HCT116 (cell line): ENCODE measurements at regions not wholly inside any gene's neighbourhood (a gene's known extent, or its start where the extent isn't known, plus 50 kb on each side); places are given as distances from the start of the nearest gene placed in this dataset.

Experiments used
- ATAC-seq: fragments of 200-7000 bp; cut with Tn5 transposase; 2 replicates; pipeline ENCODE4 v1.9.1; 2020; ENCODE audit warnings: mild to moderate bottlenecking, moderate library complexity
- BruUV-seq: library from RNA; stranded (reverse); fragments of 400-500 nt; replicated peaks from 2 replicates; lab custom pipeline; 2021; lab: Mats Ljungman, UMichigan
- CTCF ChIA-PET: fragments of 300-600 bp; sonication (Branson Sonifier 250); formaldehyde crosslinking; loops from one replicate; lab custom pipeline; 2021; ENCODE audit warnings: antibody characterized with exemption; lab: Charles Lee
- POLR2A ChIA-PET: fragments of 300-600, 350-600 bp; sonication (Branson Sonifier 250); formaldehyde crosslinking; loops from one replicate; lab custom pipeline; 2021; ENCODE audit warnings: antibody characterized with exemption; lab: Charles Lee
- RAD21 ChIA-PET, 2 experiments: fragments of 300-600 bp; sonication (Branson Sonifier 250); formaldehyde crosslinking; loops; one replicate each; lab custom pipeline; 2023; ENCODE audit warnings: low total read pairs in 2 of 2; ENCODE audit not compliant: uncharacterized antibody in 2 of 2, unreplicated experiment in 2 of 2, low non-redundant PET in 1 of 2; lab: Charles Lee
- DNase-seq: peaks from one replicate; pipeline ENCODE4 v3.0.0-alpha.2; 2010; ENCODE audit warnings: low read depth, low spot score
- H2AFZ ChIP-seq: fragments of 200-600 bp; shearing (Covaris generic), sonication (generic); 2 replicates; pipeline ENCODE4 v1.6.1; 2017; ENCODE audit warnings: low read depth, mixed run types, mixed read lengths, antibody characterized with exemption, low read length; ENCODE audit not compliant: poor library complexity, severe bottlenecking
- H3K27ac ChIP-seq: 2 replicates; pipeline ENCODE4 v1.5.1; 2012; ENCODE audit warnings: low read depth, low read length
- H3K27me3 ChIP-seq: fragments of 200-600 bp; sonication (generic); 2 replicates; pipeline ENCODE4 v1.6.1; 2016; ENCODE audit warnings: mixed run types, low read length, mixed read lengths; ENCODE audit not compliant: insufficient read depth
- H3K36me3 ChIP-seq, 2 experiments: fragments of 200-500 bp in 1 of 2; fragments of 200-600 bp in 1 of 2; sonication (Bioruptor generic) in 1 of 2; sonication (generic) in 1 of 2; 2 replicates each; pipeline versions ENCODE4 v1.5.1 to v1.6.1; 2014 to 2016; ENCODE audit warnings: low read length in 2 of 2, inconsistent platforms in 1 of 2, mixed read lengths in 1 of 2, mixed run types in 1 of 2; ENCODE audit not compliant: insufficient read depth in 2 of 2, control insufficient read depth in 1 of 2
- H3K4me1 ChIP-seq, 2 experiments: fragments of 200-600 bp in 1 of 2; sonication (generic) in 1 of 2; 2 replicates each; pipeline versions ENCODE4 v1.5.1 to v1.6.1; 2012 to 2017; ENCODE audit warnings: low read length in 2 of 2, inconsistent platforms in 1 of 2, mild to moderate bottlenecking in 1 of 2, mixed read lengths in 1 of 2, mixed run types in 1 of 2, moderate library complexity in 1 of 2; ENCODE audit not compliant: insufficient read depth in 2 of 2, control insufficient read depth in 1 of 2
- H3K4me2 ChIP-seq: fragments of 200-600 bp; sonication (generic); 2 replicates; pipeline ENCODE4 v1.6.1; 2017; ENCODE audit warnings: mixed run types, low read length, mixed read lengths
- H3K4me3 ChIP-seq, 2 experiments: fragments of 200-600 bp in 1 of 2; sonication (generic) in 1 of 2; replicated peaks in 1 of 2; 2 replicates each; pipeline ENCODE4 v1.5.1; 2011 to 2016; ENCODE audit warnings: low read length in 2 of 2, control low read depth in 1 of 2, low read depth in 1 of 2, mild to moderate bottlenecking in 1 of 2, mixed read lengths in 1 of 2, mixed run types in 1 of 2
- H3K79me2 ChIP-seq: fragments of 200-600 bp; sonication (generic); 2 replicates; pipeline ENCODE4 v1.6.1; 2017; ENCODE audit warnings: mild to moderate bottlenecking, mixed run types, low read length, moderate library complexity, mixed read lengths; ENCODE audit not compliant: insufficient read depth
- H3K9ac ChIP-seq: fragments of 200-600 bp; sonication (generic); 2 replicates; pipeline ENCODE4 v1.6.1; 2016; ENCODE audit warnings: low read length, mixed read lengths
- H3K9me2 ChIP-seq: fragments of 200-600 bp; sonication (generic), shearing (Covaris generic); 2 replicates; pipeline ENCODE4 v1.6.1; 2017; ENCODE audit warnings: mixed run types, mild to moderate bottlenecking, moderate library complexity; ENCODE audit not compliant: insufficient read depth
- H3K9me3 ChIP-seq, 2 experiments: fragments of 200-500 bp in 1 of 2; fragments of 200-600 bp in 1 of 2; sonication (Bioruptor generic) in 1 of 2; sonication (generic) in 1 of 2; 2 replicates each; pipeline ENCODE4 v1.6.1; 2014 to 2017; ENCODE audit warnings: low read length in 2 of 2, mixed read lengths in 2 of 2, inconsistent platforms in 1 of 2, low read depth in 1 of 2, mild to moderate bottlenecking in 1 of 2, mixed run types in 1 of 2, moderate library complexity in 1 of 2; ENCODE audit not compliant: control insufficient read depth in 1 of 2, insufficient read depth in 1 of 2
- H4K20me1 ChIP-seq: fragments of 200-600 bp; sonication (generic), shearing (Covaris generic); 2 replicates; pipeline ENCODE4 v1.6.1; 2017; ENCODE audit warnings: mixed run types, mild to moderate bottlenecking, moderate library complexity; ENCODE audit not compliant: insufficient read depth
- ATF3 ChIP-seq: IDR thresholded peaks from 2 replicates; pipeline ENCODE4 v1.6.1; 2012
- CBX3 ChIP-seq: IDR thresholded peaks from 2 replicates; pipeline ENCODE4 v1.6.1; 2012; ENCODE audit warnings: low read depth
- CEBPB ChIP-seq: IDR thresholded peaks from 2 replicates; pipeline ENCODE4 v1.6.1; 2012; ENCODE audit warnings: low read depth
- EGR1 ChIP-seq: IDR thresholded peaks from 2 replicates; pipeline ENCODE4 v1.6.1; 2012; ENCODE audit warnings: low read depth
- EZH2 ChIP-seq: fragments of 200-600 bp; sonication (generic); IDR thresholded peaks from 2 replicates; pipeline ENCODE4 v1.6.1; 2017; ENCODE audit warnings: antibody characterized with exemption, mixed run types
- EZH2phosphoT487 ChIP-seq: fragments of 200-600 bp; IDR thresholded peaks from 2 replicates; pipeline ENCODE4 v1.6.1; 2018; ENCODE audit warnings: antibody characterized with exemption, borderline replicate concordance
- FOSL1 ChIP-seq: IDR thresholded peaks from 2 replicates; pipeline ENCODE4 v1.6.1; 2012; ENCODE audit warnings: low read depth
- MAX ChIP-seq: IDR thresholded peaks from 2 replicates; pipeline ENCODE4 v1.6.1; 2012
- POLR2A ChIP-seq: IDR thresholded peaks from 2 replicates; pipeline ENCODE4 v1.7.0; 2011; ENCODE audit warnings: borderline replicate concordance; ENCODE audit not compliant: insufficient read depth, insufficient read length; ENCODE audit errors: extremely low read depth
- POLR2AphosphoS5 ChIP-seq: IDR thresholded peaks from 2 replicates; pipeline ENCODE4 v1.6.1; 2011; ENCODE audit warnings: mild to moderate bottlenecking, low read depth, low read length, moderate library complexity
- RAD21 ChIP-seq: IDR thresholded peaks from 2 replicates; pipeline ENCODE4 v1.6.1; 2012; ENCODE audit warnings: low read depth, mild to moderate bottlenecking
- REST ChIP-seq: IDR thresholded peaks from 2 replicates; pipeline ENCODE4 v1.6.1; 2012; ENCODE audit warnings: low read depth
- SIN3A ChIP-seq: IDR thresholded peaks from 2 replicates; pipeline ENCODE4 v1.6.1; 2012; ENCODE audit warnings: low read depth
- SP1 ChIP-seq: IDR thresholded peaks from 2 replicates; pipeline ENCODE4 v1.6.1; 2012; ENCODE audit warnings: low read depth
- SRF ChIP-seq: IDR thresholded peaks from 2 replicates; pipeline ENCODE4 v1.6.1; 2012; ENCODE audit warnings: low read depth
- TCF7L2 ChIP-seq: IDR thresholded peaks from 2 replicates; pipeline ENCODE4 v1.7.0; 2011; ENCODE audit warnings: borderline replicate concordance, inconsistent platforms; ENCODE audit not compliant: insufficient read depth, insufficient read length; ENCODE audit errors: extremely low read depth
- ZBTB33 ChIP-seq: IDR thresholded peaks from 2 replicates; pipeline ENCODE4 v1.6.1; 2011; ENCODE audit warnings: mild to moderate bottlenecking, low read length, moderate library complexity; ENCODE audit not compliant: insufficient replicate concordance; ENCODE audit errors: extremely low read depth
- ZFX ChIP-seq: fragments of 450-650 bp; IDR thresholded peaks from 2 replicates; pipeline ENCODE4 v1.6.1; 2017
- ZNF274 ChIP-seq: fragments of 200-500 bp; sonication (Bioruptor generic); IDR thresholded peaks from 2 replicates; pipeline ENCODE4 v1.6.1; 2014; ENCODE audit warnings: mild to moderate bottlenecking, low read depth, low read length, inconsistent platforms
- intact Hi-C: fragments of 100-400 bp; cut with micrococcal nuclease; formaldehyde crosslinking; loops from 2 replicates; pipeline ENCODE4 v1.10.0; 2022

GRCh38 chr20:53677447-53678314, 84.0 kb upstream of the ZNF217 start:
- RAD21 ChIA-PET = no interaction called here
- Histone ChIP-seq H3K4me3 (no peak overlapping the region), H2AFZ (peak overlapping the region; percentile 48), H3K36me3 (no peaks in the 10 kb centered on the region), H3K79me2 (no peaks in the 10 kb centered on the region), H3K4me2 (no peak overlapping the region), H3K9ac (no peak overlapping the region), H3K9me2 (no peaks in the 10 kb centered on the region), H3K27me3 (no peaks in the 10 kb centered on the region), H3K4me1 (peaks cover 4 to 8% of the 10 kb centered on the region in 2 experiments; a peak in 3 of 4 replicates), H3K27ac (no peak overlapping the region), H3K9me3 (no peaks in the 10 kb centered on the region), H4K20me1 (no peaks in the 10 kb centered on the region)
- BruUV-seq = no TSS peak
- TF ChIP-seq EZH2phosphoT487 (no peak), RAD21 (no peak), CEBPB (no peak), SRF (no peak), SIN3A (no peak), ZBTB33 (no peak), POLR2A (no peak), SP1 (no peak), EZH2 (no peak), CBX3 (no peak), TCF7L2 (no peak), ATF3 (no peak), EGR1 (no peak), POLR2AphosphoS5 (no peak), ZNF274 (no peak), ZFX (no peak), MAX (no peak), FOSL1 (no peak), REST (no peak)
- POLR2A ChIA-PET = no interaction called here
- DNase-seq (no peak), ATAC-seq (no peak)
- intact Hi-C loops = no loop called here
- CTCF ChIA-PET = no interaction called here
